GM18502 (cell line): ENCODE measurements at regions not wholly inside any gene's neighbourhood (a gene's known extent, or its start where the extent isn't known, plus 50 kb on each side); places are given as distances from the start of the nearest gene placed in this dataset.

Source experiments
- ATAC-seq: cut with Tn5 transposase; IDR thresholded peaks from one replicate; pipeline ENCODE4 v1.9.1; 2021; ENCODE audit warnings: mild to moderate bottlenecking; ENCODE audit not compliant: unreplicated experiment, poor library complexity

- no peak for ATAC-seq
Measured at GRCh38 chr4:151842430-151843079, 81.7 kb upstream of the GATB start.

GRCh38 chr4:151841107-151841506 is 80.3 kb upstream of the GATB start:
- ATAC-seq = no peak

DNA sequence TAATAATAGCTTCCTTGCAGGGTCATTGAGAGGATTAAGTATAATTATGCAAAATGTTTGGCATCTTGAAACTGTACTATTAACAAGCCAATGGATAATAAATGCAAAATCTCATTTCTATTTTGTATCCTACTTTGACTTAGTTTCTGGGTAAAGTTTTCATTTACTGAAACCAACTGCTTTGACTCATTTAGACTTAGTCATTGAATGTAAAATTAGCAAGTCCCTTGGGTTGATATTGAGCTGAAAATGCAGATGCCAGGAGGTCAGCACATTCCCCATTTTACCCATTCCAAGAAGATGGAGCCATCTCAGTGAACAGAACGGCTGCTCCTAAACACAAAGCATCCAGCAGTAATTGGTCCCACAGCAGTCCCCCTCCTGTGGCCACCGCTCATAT is 74.7 kb upstream of the GATB start:
- ATAC-seq = no peak

GRCh38 chr4:151833174-151833573 is 72.4 kb upstream of the GATB start:
- ATAC-seq = peak; percentile 58

- ATAC-seq = no peak
Measured at GRCh38 chr4:151831526-151831925, 70.7 kb upstream of the GATB start.

- no peak for ATAC-seq
Measured at GRCh38 chr4:151830168-151830567, 69.4 kb upstream of the GATB start.

DNA sequence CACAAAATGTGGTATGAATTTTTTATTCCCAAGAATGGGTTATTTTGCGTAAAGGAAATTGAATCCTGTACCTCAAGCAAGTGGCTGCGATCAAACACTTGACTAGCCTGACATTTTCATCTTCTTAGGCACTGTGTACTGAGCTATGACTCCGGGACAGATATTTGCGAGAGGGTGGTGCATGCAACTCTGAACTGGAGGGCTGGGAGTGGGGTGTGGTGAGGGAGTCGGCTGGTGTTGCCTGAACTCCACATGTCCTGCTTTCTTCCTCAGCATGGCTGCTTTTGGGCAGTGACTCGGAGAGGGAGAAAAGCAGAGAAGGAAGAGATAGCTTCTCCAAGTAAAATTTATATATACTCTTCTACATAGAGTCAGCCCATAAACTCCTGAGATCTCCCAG is 68.5 kb upstream of the GATB start:
- no peak for ATAC-seq

DNA sequence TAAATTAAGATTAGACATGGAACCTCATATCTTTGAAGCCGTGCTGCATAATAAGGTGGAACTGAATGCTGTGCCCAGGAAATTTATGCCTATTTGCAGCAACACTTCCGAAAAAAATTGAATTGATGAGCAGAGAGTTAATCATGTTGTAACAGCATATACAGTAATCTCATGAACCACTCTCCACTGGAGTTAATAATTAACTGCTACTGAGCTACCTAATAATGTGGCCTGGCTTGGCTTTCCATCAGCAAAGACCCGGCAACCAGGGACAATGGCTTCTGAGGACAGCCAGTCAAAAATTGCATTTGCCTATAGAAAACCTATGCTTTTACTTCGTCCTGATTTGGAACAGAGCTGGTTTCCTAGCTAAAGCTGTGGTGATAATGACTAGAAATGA is 63.8 kb upstream of the GATB start:
- no peak for ATAC-seq

- ATAC-seq = no peak
Measured at GRCh38 chr4:151822331-151822730, 61.5 kb upstream of the GATB start.

DNA sequence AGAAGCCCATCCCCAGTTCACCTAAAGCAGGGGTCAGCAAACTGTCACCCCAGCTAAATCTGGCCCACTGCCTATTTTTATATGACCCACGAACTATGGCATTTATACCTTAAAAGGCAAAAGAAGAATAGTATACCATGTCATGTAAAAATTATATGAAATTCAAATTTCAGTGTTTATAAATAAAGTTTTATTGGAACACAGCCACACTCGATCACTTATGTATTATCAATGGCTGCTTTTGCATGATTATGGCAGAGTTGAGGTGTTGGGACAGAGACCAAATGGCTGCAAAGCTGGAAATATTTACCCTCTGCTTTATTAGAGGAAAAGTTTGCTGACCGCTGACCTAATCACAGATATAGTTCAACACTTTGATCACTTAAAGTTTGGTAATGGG is 59.2 kb upstream of the GATB start:
- no peak for ATAC-seq

DNA sequence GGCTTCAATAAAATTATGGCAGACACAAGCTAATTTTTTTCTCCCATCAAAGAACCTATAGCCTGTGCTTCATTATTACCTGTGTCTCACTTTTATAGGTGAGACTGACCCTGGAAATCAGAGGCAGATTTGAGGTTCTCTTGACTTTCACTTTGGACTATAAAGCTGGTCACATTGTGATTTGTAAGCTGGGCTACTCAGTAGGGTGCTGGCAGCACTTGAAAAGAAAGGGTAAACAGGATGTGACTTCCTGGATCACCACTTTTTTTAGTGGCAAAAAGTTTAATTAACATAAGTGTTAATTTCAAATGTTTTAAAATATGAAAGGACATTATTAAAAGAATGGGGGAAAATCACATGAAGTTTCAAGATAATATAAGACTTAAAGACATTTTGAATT is 50.6 kb upstream of the GATB start:
- ATAC-seq = no peak
